ENCODE measurements at regions not wholly inside any gene's neighbourhood (a gene's known extent, or its start where the extent isn't known, plus 50 kb on each side); places are given as distances from the start of the nearest gene placed in this dataset.

DNA sequence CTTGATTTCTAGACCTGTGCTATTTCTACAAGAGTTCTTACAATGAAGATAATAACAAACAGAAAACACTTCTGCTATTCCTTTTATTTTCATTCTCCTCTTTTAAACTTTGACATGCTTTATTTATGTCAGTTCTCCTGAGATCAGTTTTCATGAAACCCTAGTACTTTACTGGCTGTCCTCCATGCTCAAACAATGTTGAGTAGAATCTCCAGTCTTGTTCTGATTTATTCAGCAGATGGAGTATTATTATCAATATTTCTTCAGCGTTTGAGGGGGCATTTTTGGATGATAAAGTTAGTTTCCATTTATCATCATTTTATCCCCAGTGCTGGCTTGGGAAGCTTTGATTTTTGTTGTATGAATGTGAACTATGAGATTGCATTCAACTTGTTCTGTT, 85.9 kb upstream of the WARS2 start:
- TF ChIP-seq RAD21 (IDR thresholded peaks at IDR 0.05; ENCODE audit: low read depth), result no peak
- TF ChIP-seq, protein P1, sequence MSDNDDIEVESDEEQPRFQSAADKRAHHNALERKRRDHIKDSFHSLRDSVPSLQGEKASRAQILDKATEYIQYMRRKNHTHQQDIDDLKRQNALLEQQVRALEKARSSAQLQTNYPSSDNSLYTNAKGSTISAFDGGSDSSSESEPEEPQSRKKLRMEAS (IDR thresholded peaks at IDR 0.05), result no peak

DNA sequence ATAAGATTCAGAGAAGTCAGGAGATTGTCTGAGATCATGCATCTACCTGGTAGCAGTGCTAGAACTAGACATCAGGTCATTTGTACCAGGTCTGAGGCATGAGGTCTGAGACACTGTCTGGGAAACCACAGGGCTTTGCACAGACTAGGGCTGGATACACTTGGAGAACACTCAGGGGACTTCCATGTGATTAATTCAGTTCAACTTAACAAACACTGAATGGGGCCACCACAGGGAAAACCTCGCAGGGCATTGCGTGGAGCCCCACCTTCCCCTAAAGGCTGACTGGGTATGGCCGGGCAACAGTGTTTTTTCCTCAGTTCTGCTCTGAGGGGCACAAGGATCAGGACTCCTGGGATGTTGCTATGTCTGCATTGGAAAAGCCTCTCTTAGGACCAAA, 86.5 kb upstream of the WARS2 start:
- TF ChIP-seq, protein P2, sequence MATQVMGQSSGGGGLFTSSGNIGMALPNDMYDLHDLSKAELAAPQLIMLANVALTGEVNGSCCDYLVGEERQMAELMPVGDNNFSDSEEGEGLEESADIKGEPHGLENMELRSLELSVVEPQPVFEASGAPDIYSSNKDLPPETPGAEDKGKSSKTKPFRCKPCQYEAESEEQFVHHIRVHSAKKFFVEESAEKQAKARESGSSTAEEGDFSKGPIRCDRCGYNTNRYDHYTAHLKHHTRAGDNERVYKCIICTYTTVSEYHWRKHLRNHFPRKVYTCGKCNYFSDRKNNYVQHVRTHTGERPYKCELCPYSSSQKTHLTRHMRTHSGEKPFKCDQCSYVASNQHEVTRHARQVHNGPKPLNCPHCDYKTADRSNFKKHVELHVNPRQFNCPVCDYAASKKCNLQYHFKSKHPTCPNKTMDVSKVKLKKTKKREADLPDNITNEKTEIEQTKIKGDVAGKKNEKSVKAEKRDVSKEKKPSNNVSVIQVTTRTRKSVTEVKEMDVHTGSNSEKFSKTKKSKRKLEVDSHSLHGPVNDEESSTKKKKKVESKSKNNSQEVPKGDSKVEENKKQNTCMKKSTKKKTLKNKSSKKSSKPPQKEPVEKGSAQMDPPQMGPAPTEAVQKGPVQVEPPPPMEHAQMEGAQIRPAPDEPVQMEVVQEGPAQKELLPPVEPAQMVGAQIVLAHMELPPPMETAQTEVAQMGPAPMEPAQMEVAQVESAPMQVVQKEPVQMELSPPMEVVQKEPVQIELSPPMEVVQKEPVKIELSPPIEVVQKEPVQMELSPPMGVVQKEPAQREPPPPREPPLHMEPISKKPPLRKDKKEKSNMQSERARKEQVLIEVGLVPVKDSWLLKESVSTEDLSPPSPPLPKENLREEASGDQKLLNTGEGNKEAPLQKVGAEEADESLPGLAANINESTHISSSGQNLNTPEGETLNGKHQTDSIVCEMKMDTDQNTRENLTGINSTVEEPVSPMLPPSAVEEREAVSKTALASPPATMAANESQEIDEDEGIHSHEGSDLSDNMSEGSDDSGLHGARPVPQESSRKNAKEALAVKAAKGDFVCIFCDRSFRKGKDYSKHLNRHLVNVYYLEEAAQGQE (IDR thresholded peaks at IDR 0.05; ENCODE audit: low read depth), result no peak

DNA sequence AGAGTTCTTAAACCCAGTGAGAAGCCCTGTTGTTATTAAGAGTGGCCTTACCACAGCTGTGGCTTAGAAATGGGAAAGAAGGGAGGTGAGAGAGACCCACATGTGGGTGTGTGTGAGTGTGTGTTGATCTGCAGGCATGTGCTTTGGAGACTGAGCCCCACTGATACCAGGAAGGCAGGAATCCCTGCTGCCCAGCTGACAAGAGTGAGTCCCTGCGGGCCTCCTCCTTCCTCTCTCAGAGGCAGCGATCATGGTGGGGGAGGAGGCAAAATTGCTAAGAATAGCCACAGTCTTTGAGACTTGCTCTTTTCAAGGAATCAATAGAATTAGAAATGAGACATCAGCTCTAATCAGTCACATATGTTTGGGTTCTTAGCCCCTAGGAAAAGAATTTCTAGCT, 87.0 kb upstream of the WARS2 start:
- no peak for TF ChIP-seq FOXM1 (IDR thresholded peaks at IDR 0.05; ENCODE audit: borderline replicate concordance, low read depth)
- no peak for TF ChIP-seq TAF1 (IDR thresholded peaks at IDR 0.05; ENCODE audit: low read depth)

DNA sequence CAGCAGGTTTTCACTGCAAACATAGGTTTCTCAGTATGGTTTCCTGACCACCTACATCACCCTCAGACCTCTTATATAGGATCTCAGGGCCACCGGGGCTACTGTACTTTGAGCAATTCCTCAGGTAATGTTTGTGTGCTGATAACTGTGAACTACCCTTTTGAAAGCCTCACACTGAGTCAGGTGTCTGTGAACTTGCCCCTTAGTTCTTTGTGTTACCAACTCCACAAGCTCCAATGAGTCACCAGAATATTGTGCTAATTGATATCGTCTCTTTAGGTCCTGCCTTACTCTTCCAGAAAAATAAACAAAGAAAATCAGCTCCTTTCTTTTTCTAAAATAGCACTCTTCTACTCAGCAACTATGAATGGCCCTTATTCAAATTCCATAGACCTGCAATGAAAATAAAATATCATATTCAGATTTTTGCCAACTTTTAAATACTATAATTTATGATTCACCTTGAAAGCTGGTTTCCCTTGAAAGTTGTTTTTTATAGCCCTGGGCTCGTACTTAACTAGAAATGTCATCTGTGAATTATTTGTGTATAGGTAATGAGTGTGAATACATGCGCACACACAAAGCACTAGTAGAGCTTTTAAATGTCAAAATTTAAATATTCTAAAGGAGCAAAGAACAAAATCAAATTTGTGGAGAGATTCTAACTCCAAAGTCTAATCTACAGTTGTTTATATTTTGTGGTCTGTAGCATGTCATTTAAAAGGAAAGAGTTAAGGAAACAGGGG, 88.1 kb upstream of the WARS2 start:
- TF ChIP-seq TEAD4 (IDR thresholded peaks at IDR 0.05) (no peak), TAF1 (IDR thresholded peaks at IDR 0.05; ENCODE audit: low read depth) (no peak), TCF12 (IDR thresholded peaks at IDR 0.05; ENCODE audit: low read depth) (no peak), ZBTB7A (IDR thresholded peaks at IDR 0.05; ENCODE audit: low read depth) (no peak), RAD21 (IDR thresholded peaks at IDR 0.05; ENCODE audit: low read depth) (no peak), EP300 (IDR thresholded peaks at IDR 0.05; ENCODE audit: borderline replicate concordance) (no peak), CREB1 (IDR thresholded peaks at IDR 0.05; ENCODE audit: low read depth) (no peak), CEBPB (IDR thresholded peaks at IDR 0.05) (no peak), NFIC (IDR thresholded peaks at IDR 0.05) (no peak), FOXM1 (IDR thresholded peaks at IDR 0.05; ENCODE audit: borderline replicate concordance, low read depth) (no peak), YY1 (IDR thresholded peaks at IDR 0.05; ENCODE audit: low read depth) (no peak), EGR1 (IDR thresholded peaks at IDR 0.05) (no peak)
- TF ChIP-seq, protein P3, sequence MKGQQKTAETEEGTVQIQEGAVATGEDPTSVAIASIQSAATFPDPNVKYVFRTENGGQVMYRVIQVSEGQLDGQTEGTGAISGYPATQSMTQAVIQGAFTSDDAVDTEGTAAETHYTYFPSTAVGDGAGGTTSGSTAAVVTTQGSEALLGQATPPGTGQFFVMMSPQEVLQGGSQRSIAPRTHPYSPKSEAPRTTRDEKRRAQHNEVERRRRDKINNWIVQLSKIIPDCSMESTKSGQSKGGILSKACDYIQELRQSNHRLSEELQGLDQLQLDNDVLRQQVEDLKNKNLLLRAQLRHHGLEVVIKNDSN (IDR thresholded peaks at IDR 0.05), result no peak
- TF ChIP-seq, protein P2 (IDR thresholded peaks at IDR 0.05; ENCODE audit: low read depth), result no peak
- TF ChIP-seq, protein P1 (IDR thresholded peaks at IDR 0.05), result no peak

DNA sequence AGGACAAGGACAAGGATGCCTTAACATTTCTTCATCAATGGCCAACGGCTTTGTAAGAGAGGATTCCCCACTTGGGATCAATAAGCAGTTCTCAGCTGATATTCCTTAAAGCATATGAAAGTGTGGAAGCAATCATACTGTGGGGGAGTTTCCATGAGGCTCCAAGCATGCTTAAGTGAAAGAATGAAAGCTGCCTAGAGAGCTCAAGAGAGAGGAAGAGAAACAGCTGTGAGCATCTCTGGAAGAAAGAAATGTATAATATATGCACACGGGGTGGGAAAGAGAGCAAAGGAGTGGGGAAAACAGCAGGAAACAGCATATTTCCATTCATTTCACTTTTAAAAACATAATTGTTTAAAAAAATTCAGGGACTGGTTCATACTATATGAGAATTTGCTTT, 94.7 kb upstream of the WARS2 start:
- TF ChIP-seq EP300 (IDR thresholded peaks at IDR 0.05; ENCODE audit: borderline replicate concordance) (no peak), CEBPB (IDR thresholded peaks at IDR 0.05) (no peak), YY1 (IDR thresholded peaks at IDR 0.05; ENCODE audit: low read depth) (no peak), CREB1 (IDR thresholded peaks at IDR 0.05; ENCODE audit: low read depth) (no peak), ZBTB7A (IDR thresholded peaks at IDR 0.05; ENCODE audit: low read depth) (no peak), EGR1 (IDR thresholded peaks at IDR 0.05) (no peak), TCF12 (IDR thresholded peaks at IDR 0.05; ENCODE audit: low read depth) (no peak), RAD21 (IDR thresholded peaks at IDR 0.05; ENCODE audit: low read depth) (no peak), TEAD4 (IDR thresholded peaks at IDR 0.05) (no peak), TAF1 (IDR thresholded peaks at IDR 0.05; ENCODE audit: low read depth) (no peak), FOXM1 (IDR thresholded peaks at IDR 0.05; ENCODE audit: borderline replicate concordance, low read depth) (no peak), NFIC (IDR thresholded peaks at IDR 0.05) (no peak)
- TF ChIP-seq, protein P1 (IDR thresholded peaks at IDR 0.05), result no peak
- TF ChIP-seq, protein P3 (IDR thresholded peaks at IDR 0.05), result no peak
- TF ChIP-seq, protein P2 (IDR thresholded peaks at IDR 0.05; ENCODE audit: low read depth), result no peak

All from Ishikawa (cell line).